ENCODE measurements at regions not wholly inside any gene's neighbourhood (a gene's known extent, or its start where the extent isn't known, plus 50 kb on each side); places are given as distances from the start of the nearest gene placed in this dataset.

GRCh38 chr11:38221295-38221694, 1623.3 kb upstream of the RAG2 start (continued):
- TF ChIP-seq AFF4 (CRISPR knock-in tag; IDR thresholded peaks at IDR 0.05) (no peak), ZC3H13 (CRISPR knock-in tag; IDR thresholded peaks at IDR 0.05) (no peak), AGO2 (optimal IDR thresholded peaks at IDR 0.05; ENCODE audit: low read depth, low read length) (no peak), TOPORS (CRISPR knock-in tag; IDR thresholded peaks at IDR 0.05) (no peak), ZNF513 (CRISPR knock-in tag; conservative IDR thresholded peaks at IDR 0.05) (no peak), PHF5A (CRISPR knock-in tag; IDR thresholded peaks at IDR 0.05; ENCODE audit: low read depth, unreplicated experiment) (no peak)
- TF ChIP-seq, protein P1, sequence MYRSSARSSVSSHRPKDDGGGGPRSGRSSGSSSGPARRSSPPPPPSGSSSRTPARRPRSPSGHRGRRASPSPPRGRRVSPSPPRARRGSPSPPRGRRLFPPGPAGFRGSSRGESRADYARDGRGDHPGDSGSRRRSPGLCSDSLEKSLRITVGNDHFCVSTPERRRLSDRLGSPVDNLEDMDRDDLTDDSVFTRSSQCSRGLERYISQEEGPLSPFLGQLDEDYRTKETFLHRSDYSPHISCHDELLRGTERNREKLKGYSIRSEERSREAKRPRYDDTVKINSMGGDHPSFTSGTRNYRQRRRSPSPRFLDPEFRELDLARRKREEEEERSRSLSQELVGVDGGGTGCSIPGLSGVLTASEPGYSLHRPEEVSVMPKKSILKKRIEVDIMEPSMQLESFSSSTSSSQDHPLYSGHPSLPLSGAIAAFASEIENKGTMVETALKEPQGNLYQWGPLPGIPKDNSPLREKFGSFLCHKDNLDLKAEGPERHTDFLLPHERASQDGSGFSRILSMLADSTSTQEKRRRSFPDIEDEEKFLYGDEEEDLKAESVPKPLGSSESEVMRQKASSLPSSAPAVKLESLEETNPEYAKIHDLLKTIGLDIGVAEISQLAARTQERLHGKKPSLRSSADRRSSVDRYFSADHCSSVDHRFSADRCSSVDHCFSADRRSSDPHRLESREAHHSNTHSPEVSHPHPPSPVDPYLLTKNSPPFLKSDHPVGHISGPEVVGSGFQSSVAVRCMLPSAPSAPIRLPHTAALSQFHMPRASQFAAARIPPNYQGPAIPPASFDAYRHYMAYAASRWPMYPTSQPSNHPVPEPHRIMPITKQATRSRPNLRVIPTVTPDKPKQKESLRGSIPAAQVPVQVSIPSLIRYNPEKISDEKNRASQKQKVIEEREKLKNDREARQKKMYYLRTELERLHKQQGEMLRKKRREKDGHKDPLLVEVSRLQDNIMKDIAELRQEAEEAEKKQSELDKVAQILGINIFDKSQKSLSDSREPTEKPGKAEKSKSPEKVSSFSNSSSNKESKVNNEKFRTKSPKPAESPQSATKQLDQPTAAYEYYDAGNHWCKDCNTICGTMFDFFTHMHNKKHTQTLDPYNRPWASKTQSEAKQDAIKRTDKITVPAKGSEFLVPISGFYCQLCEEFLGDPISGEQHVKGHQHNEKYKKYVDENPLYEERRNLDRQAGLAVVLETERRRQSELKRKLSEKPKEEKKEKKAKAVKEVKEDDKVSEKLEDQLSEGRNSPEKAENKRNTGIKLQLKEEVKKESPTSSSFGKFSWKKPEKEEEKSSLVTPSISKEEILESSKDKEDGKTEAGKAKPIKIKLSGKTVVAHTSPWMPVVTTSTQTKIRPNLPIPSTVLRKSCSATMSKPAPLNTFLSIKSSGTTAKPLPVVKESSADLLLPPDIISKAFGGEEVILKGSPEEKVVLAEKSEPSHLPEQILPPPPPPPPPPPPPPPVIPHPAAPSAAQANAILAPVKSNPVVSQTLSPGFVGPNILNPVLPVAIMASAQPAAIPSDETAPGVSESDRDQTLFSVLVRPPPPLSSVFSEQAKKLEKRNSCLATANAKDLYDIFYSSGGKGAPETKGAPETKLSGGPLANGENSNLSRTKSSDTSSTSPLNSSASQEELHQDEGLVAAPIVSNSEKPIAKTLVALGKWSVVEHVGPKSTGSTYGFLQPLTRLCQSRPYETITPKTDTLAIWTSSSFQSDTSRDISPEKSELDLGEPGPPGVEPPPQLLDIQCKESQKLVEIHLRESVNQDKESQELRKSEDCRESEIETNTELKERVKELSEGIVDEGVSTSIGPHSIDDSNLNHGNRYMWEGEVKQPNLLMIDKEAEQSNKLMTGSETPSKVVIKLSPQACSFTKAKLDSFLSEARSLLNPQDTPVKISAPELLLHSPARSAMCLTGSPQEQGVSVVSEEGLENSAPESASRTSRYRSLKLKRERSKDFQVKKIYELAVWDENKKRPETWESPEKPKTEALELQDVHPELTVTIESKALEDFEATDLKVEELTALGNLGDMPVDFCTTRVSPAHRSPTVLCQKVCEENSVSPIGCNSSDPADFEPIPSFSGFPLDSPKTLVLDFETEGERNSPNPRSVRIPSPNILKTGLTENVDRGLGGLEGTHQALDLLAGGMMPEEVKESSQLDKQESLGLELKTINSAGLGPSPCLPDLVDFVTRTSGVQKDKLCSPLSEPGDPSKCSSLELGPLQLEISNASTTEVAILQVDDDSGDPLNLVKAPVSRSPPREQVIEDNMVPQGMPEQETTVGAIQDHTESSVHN (CRISPR knock-in tag; IDR thresholded peaks at IDR 0.05), result no peak
- TF ChIP-seq, protein P2, sequence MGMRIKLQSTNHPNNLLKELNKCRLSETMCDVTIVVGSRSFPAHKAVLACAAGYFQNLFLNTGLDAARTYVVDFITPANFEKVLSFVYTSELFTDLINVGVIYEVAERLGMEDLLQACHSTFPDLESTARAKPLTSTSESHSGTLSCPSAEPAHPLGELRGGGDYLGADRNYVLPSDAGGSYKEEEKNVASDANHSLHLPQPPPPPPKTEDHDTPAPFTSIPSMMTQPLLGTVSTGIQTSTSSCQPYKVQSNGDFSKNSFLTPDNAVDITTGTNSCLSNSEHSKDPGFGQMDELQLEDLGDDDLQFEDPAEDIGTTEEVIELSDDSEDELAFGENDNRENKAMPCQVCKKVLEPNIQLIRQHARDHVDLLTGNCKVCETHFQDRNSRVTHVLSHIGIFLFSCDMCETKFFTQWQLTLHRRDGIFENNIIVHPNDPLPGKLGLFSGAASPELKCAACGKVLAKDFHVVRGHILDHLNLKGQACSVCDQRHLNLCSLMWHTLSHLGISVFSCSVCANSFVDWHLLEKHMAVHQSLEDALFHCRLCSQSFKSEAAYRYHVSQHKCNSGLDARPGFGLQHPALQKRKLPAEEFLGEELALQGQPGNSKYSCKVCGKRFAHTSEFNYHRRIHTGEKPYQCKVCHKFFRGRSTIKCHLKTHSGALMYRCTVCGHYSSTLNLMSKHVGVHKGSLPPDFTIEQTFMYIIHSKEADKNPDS (CRISPR knock-in tag; IDR thresholded peaks at IDR 0.05), result no peak

Measured in HepG2 (cell line).